Inferior parietal cortex (tissue), 1 donor: ENCODE measurements at regions not wholly inside any gene's neighbourhood (a gene's known extent, or its start where the extent isn't known, plus 50 kb on each side); places are given as distances from the start of the nearest gene placed in this dataset.

ENCODE experiments used
- DNase-seq: peaks from one replicate; pipeline ENCODE4 v3.0.0-alpha.2; 2016; ENCODE audit errors: extremely low spot score

GRCh38 chr13:104875038-104875754, 1660.3 kb downstream of the EFNB2 start:
- no peak for DNase-seq

- DNase-seq: no peak
Observed at GRCh38 chr13:104872153-104872552, 1663.3 kb downstream of the EFNB2 start.

- no peak for DNase-seq
Observed at GRCh38 chr13:104871456-104871855, 1664.0 kb downstream of the EFNB2 start.

GRCh38 chr13:104869501-104869900, 1666.0 kb downstream of the EFNB2 start:
- DNase-seq: no peak

DNA sequence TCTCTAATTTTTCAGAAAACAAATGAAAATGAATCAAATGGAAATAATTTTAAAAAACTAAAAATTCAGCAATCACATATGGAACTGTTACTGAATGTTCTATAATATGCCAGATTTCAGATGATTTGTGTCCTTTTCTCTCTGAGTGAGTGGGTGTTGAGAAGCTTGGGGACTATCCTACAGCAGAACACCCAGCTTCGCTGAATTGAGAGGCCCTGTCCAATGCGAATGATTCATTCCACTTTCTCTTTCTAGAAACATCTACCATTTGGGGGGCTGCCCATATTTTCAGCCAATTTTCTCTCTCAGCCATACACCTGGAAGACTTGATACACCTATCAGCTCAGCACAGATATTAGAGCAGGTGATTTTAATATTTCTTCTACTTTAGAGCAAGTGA, 1666.7 kb downstream of the EFNB2 start:
- DNase-seq: no peak

DNA sequence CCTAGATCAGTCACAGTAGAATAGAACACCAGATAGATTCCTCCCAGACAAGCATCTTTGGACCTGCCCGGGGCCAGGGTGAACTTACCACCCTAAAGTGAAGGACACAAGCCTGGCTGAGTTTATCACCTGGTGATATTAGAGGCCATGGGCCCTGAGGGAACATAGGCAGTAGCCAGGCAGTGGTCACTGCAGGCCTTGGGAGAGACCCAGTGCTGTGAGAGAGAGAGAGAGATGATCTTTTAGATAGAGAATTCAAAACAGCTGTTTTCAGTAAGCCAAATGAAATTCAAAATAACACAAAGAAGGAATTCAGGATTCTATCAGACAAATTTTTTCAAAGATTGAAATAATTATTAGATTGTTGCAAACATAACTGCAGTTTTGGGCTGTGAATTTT, 1679.9 kb downstream of the EFNB2 start:
- no peak for DNase-seq

- DNase-seq: no peak
Observed at GRCh38 chr13:104854698-104855097, 1680.8 kb downstream of the EFNB2 start.

DNA sequence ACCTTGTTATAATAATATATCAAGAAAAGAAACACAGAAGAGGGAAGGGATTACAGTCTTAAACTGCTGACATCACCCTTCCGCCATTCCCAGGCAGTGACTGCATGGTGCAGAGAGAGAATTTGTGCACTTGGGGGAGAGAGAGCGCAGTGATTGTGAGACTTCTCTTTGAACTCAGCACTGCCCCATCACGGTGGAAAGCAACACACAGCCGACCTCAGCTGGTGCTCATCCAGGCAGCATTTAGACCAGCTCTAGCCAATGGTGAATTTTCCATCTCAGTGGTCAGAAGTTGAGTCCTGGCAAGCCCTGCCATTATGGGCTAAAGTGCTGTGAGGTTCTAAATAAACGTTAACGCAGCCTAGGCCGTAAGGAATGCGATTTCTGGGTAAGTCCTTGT, 1681.5 kb downstream of the EFNB2 start:
- no peak for DNase-seq

GRCh38 chr13:104847922-104848321, 1687.5 kb downstream of the EFNB2 start:
- no peak for DNase-seq

DNA sequence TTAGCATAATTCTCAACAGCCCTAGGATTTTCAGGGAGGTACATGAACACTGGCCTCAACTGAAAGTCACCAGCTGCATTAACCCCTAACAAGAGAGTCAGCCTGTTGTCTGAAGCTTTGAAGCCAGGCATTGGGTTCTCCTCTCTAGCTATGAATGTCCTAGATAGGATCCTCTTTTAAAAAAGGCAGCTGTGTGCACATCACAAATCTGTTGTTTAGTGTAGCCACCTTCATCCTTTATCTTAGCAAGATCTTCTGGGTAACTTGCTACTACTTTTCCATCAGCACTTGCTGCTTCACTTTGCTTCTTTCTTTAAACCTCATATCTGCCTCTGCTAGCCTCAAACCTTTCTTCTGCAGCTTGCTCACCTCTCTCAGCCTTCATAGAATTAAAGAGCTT, 1692.1 kb downstream of the EFNB2 start:
- DNase-seq: no peak

DNA sequence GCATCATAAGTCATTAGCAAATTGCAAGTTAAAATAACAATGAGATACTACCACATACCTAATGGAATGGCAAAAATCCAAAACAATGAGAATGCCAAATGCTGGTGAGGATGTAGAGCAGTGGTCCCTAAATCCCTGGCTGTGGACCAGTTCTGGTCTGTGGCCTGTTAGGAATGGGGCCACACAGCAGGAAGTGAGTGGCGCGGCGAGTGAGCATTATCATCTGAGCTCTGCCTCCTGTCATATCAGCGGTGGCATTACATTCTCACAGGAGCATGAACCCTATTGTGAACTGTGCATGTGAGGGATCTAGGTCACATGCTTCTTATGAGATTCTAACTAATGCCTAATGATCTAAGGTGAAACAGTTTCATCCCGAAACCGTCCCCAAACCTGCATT, 1694.4 kb downstream of the EFNB2 start:
- no peak for DNase-seq

- DNase-seq: no peak
Observed at GRCh38 chr13:104837756-104838155, 1697.7 kb downstream of the EFNB2 start.

DNA sequence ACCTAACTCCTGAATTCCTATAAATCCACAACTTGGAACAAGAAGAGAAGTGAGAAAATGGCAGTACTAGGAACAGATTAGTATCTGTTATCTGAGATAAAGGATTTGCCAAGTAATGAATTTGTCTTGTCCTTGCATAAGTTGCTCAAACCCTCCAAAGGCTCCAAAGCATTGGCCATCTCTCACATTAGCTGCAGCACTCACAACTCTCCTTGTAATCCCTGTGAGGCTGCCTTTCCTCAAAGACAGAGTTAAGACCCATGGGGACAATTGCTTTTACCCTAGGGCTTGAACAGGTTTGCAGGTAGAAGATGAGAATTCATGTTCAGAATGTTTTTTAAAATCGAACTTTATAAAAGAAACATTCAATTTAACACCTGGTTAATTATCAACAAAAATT, 1702.2 kb downstream of the EFNB2 start:
- DNase-seq: no peak

DNA sequence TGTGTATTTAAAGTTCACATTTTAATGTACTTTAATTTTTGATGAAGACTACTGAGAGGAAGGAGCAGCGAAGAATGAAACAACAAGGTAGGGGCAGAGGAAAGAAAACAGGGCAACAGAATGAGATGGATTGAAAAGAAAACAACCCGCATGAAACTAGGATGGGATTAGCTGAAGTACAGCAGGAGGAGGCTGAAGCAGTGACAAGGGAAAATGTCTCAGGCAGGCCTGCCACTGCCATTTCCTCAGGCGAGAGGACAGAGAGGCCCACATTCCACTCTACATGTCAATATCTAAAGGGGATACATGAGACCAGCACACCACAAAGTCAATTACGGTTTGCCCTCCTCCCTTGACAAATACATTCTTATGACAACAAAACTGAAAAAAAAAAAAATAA, 1703.2 kb downstream of the EFNB2 start:
- DNase-seq: no peak

- no peak for DNase-seq
Observed at GRCh38 chr13:104831831-104832230, 1703.6 kb downstream of the EFNB2 start.

DNA sequence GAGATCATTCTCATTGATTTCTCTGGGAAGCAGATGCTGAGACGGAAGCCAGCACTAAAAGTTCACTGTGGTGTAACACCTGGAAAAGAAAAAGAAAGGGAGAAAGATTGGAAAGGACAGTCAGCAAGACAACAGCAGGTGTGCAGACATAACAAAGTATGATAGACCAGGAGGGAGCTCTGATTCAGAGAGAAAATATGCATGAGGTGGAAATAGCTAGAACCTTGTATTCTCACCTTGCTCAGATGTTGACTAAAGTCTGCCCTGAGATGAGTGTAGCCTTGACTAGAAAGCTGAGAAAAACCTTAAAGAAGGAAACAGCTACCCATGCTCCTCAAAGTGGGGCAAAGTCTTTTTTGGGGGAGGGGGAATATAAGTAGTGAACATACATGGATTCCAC, 1711.8 kb downstream of the EFNB2 start:
- DNase-seq: no peak

DNA sequence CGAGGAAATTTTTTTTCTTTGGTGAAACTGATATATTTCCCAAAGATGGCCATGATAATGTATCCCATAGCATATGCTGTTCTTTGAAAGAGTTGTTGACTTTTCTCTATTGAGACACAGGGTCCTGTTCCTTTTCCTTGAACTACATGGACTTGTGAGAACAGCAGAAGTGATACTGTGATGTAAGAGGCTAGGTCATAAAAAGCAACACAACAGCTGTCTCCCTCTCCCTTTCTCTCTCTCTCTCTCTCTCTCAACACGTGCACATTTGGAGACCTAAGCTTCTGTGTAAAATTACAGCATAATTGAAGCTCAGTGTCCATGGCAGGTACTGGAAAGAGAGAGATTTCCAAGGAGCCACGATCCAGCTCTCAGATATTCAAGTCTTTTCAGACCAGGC, 1712.4 kb downstream of the EFNB2 start:
- no peak for DNase-seq

DNA sequence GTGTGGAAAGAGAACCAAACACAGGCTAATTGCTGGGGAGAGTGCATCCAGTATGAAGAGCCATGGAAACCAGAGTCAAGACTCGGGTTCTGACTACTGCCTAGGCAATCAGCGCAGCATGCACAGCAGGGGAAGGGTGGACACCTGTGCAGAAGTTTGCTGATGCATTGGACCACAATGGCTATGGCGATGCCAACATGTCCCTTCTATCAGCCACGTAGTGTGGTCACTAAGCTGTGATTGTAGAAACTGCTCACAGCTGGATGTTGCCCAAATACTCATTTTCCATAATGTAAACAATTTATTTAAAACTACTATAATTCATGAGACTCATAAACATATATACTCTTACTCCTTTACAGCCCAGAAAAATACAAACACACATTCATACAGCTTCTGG, 1718.2 kb downstream of the EFNB2 start:
- DNase-seq: no peak

- DNase-seq: no peak
Observed at GRCh38 chr13:104816726-104817125, 1718.7 kb downstream of the EFNB2 start.

- DNase-seq: no peak
Observed at GRCh38 chr13:104810242-104810641, 1725.2 kb downstream of the EFNB2 start.

DNA sequence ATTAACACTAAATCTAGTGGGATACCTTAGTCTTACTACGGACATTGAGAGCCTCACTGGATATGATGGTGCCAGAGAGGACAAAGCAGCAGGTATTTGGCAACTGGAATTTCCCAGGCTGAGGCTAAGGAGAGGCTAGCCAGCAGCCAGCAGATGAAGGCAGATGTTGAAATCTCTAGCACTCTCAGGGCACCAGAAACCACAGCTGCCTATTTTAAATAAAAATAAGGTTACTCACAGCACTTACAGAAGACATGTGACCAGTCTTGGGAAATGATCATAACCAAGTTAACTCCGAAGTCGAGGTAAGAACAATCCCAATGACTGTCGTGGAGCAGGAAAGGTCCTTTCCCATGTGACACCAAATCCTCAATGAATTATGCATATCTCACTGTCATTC, 1726.0 kb downstream of the EFNB2 start:
- no peak for DNase-seq

DNA sequence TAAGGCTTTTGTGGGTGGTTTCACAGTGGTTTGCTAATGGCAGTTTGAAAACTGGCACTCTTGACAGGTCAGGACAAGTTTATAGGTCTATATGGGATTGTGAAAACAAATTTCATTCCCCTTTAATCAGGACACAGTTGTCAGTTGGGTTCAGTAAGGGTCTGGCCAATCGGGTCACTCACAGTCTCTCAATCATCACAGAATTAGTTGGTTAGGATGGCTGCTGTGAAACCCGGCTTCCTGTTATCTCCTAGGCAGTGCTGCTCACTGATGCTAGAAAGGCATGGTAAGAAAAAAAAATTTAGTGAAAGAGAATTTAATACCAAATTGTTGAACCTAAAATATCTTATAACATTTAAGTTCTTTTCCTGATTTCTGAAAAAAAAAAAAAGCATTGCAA, 1730.1 kb downstream of the EFNB2 start:
- no peak for DNase-seq

GRCh38 chr13:104799152-104799551, 1732.9 kb upstream of the SLC10A2 start:
- DNase-seq: no peak

- no peak for DNase-seq
Observed at GRCh38 chr13:104798486-104798885, 1732.3 kb upstream of the SLC10A2 start.
